HCT116 (cell line): ENCODE measurements at regions not wholly inside any gene's neighbourhood (a gene's known extent, or its start where the extent isn't known, plus 50 kb on each side); places are given as distances from the start of the nearest gene placed in this dataset.
"Not testable (repeated sequence)": the region's sequence is repeated elsewhere in the genome, so short reads cannot be mapped to it uniquely, and the experiment has no call there.

Source experiments
- ATAC-seq: fragments of 200-7000 bp; cut with Tn5 transposase; 2 replicates; pipeline ENCODE4 v1.9.1; 2020; ENCODE audit warnings: mild to moderate bottlenecking, moderate library complexity
- BruUV-seq: library from RNA; stranded (reverse); fragments of 400-500 nt; replicated peaks from 2 replicates; lab custom pipeline; 2021; lab: Mats Ljungman, UMichigan
- CTCF ChIA-PET: fragments of 300-600 bp; sonication (Branson Sonifier 250); formaldehyde crosslinking; loops from one replicate; lab custom pipeline; 2021; ENCODE audit warnings: antibody characterized with exemption; lab: Charles Lee
- POLR2A ChIA-PET: fragments of 300-600, 350-600 bp; sonication (Branson Sonifier 250); formaldehyde crosslinking; loops from one replicate; lab custom pipeline; 2021; ENCODE audit warnings: antibody characterized with exemption; lab: Charles Lee
- RAD21 ChIA-PET, 2 experiments: fragments of 300-600 bp; sonication (Branson Sonifier 250); formaldehyde crosslinking; loops; one replicate each; lab custom pipeline; 2023; ENCODE audit warnings: low total read pairs in 2 of 2; ENCODE audit not compliant: uncharacterized antibody in 2 of 2, unreplicated experiment in 2 of 2, low non-redundant PET in 1 of 2; lab: Charles Lee
- DNase-seq: peaks from one replicate; pipeline ENCODE4 v3.0.0-alpha.2; 2010; ENCODE audit warnings: low read depth, low spot score
- H2AFZ ChIP-seq: fragments of 200-600 bp; shearing (Covaris generic), sonication (generic); 2 replicates; pipeline ENCODE4 v1.6.1; 2017; ENCODE audit warnings: low read depth, mixed run types, mixed read lengths, antibody characterized with exemption, low read length; ENCODE audit not compliant: poor library complexity, severe bottlenecking
- H3K27ac ChIP-seq: 2 replicates; pipeline ENCODE4 v1.5.1; 2012; ENCODE audit warnings: low read depth, low read length
- H3K27me3 ChIP-seq: fragments of 200-600 bp; sonication (generic); 2 replicates; pipeline ENCODE4 v1.6.1; 2016; ENCODE audit warnings: mixed run types, low read length, mixed read lengths; ENCODE audit not compliant: insufficient read depth
- H3K36me3 ChIP-seq, 2 experiments: fragments of 200-500 bp in 1 of 2; fragments of 200-600 bp in 1 of 2; sonication (Bioruptor generic) in 1 of 2; sonication (generic) in 1 of 2; 2 replicates each; pipeline versions ENCODE4 v1.5.1 to v1.6.1; 2014 to 2016; ENCODE audit warnings: low read length in 2 of 2, inconsistent platforms in 1 of 2, mixed read lengths in 1 of 2, mixed run types in 1 of 2; ENCODE audit not compliant: insufficient read depth in 2 of 2, control insufficient read depth in 1 of 2
- H3K4me1 ChIP-seq, 2 experiments: fragments of 200-600 bp in 1 of 2; sonication (generic) in 1 of 2; 2 replicates each; pipeline versions ENCODE4 v1.5.1 to v1.6.1; 2012 to 2017; ENCODE audit warnings: low read length in 2 of 2, inconsistent platforms in 1 of 2, mild to moderate bottlenecking in 1 of 2, mixed read lengths in 1 of 2, mixed run types in 1 of 2, moderate library complexity in 1 of 2; ENCODE audit not compliant: insufficient read depth in 2 of 2, control insufficient read depth in 1 of 2
- H3K4me2 ChIP-seq: fragments of 200-600 bp; sonication (generic); 2 replicates; pipeline ENCODE4 v1.6.1; 2017; ENCODE audit warnings: mixed run types, low read length, mixed read lengths
- H3K4me3 ChIP-seq, 2 experiments: fragments of 200-600 bp in 1 of 2; sonication (generic) in 1 of 2; replicated peaks in 1 of 2; 2 replicates each; pipeline ENCODE4 v1.5.1; 2011 to 2016; ENCODE audit warnings: low read length in 2 of 2, control low read depth in 1 of 2, low read depth in 1 of 2, mild to moderate bottlenecking in 1 of 2, mixed read lengths in 1 of 2, mixed run types in 1 of 2
- H3K79me2 ChIP-seq: fragments of 200-600 bp; sonication (generic); 2 replicates; pipeline ENCODE4 v1.6.1; 2017; ENCODE audit warnings: mild to moderate bottlenecking, mixed run types, low read length, moderate library complexity, mixed read lengths; ENCODE audit not compliant: insufficient read depth
- H3K9ac ChIP-seq: fragments of 200-600 bp; sonication (generic); 2 replicates; pipeline ENCODE4 v1.6.1; 2016; ENCODE audit warnings: low read length, mixed read lengths
- H3K9me2 ChIP-seq: fragments of 200-600 bp; sonication (generic), shearing (Covaris generic); 2 replicates; pipeline ENCODE4 v1.6.1; 2017; ENCODE audit warnings: mixed run types, mild to moderate bottlenecking, moderate library complexity; ENCODE audit not compliant: insufficient read depth
- H3K9me3 ChIP-seq, 2 experiments: fragments of 200-500 bp in 1 of 2; fragments of 200-600 bp in 1 of 2; sonication (Bioruptor generic) in 1 of 2; sonication (generic) in 1 of 2; 2 replicates each; pipeline ENCODE4 v1.6.1; 2014 to 2017; ENCODE audit warnings: low read length in 2 of 2, mixed read lengths in 2 of 2, inconsistent platforms in 1 of 2, low read depth in 1 of 2, mild to moderate bottlenecking in 1 of 2, mixed run types in 1 of 2, moderate library complexity in 1 of 2; ENCODE audit not compliant: control insufficient read depth in 1 of 2, insufficient read depth in 1 of 2
- H4K20me1 ChIP-seq: fragments of 200-600 bp; sonication (generic), shearing (Covaris generic); 2 replicates; pipeline ENCODE4 v1.6.1; 2017; ENCODE audit warnings: mixed run types, mild to moderate bottlenecking, moderate library complexity; ENCODE audit not compliant: insufficient read depth
- CEBPB ChIP-seq: IDR thresholded peaks from 2 replicates; pipeline ENCODE4 v1.6.1; 2012; ENCODE audit warnings: low read depth
- CTCF ChIP-seq, 3 experiments: fragments of 200-600 bp in 1 of 3; sonication (generic) in 1 of 3; IDR thresholded peaks in 2 of 3; conservative IDR thresholded peaks in 1 of 3; 2 replicates each; pipeline ENCODE4 v1.5.1; 2012 to 2017; ENCODE audit warnings: low read depth in 2 of 3, low read length in 2 of 3, antibody characterized with exemption in 1 of 3, borderline replicate concordance in 1 of 3, control low read depth in 1 of 3, mild to moderate bottlenecking in 1 of 3, mixed read lengths in 1 of 3, mixed run types in 1 of 3, moderate library complexity in 1 of 3; ENCODE audit not compliant: insufficient read depth in 1 of 3
- EZH2phosphoT487 ChIP-seq: fragments of 200-600 bp; IDR thresholded peaks from 2 replicates; pipeline ENCODE4 v1.6.1; 2018; ENCODE audit warnings: antibody characterized with exemption, borderline replicate concordance
- FOSL1 ChIP-seq: IDR thresholded peaks from 2 replicates; pipeline ENCODE4 v1.6.1; 2012; ENCODE audit warnings: low read depth
- MAX ChIP-seq: IDR thresholded peaks from 2 replicates; pipeline ENCODE4 v1.6.1; 2012
- POLR2AphosphoS5 ChIP-seq: IDR thresholded peaks from 2 replicates; pipeline ENCODE4 v1.6.1; 2011; ENCODE audit warnings: mild to moderate bottlenecking, low read depth, low read length, moderate library complexity
- RAD21 ChIP-seq: IDR thresholded peaks from 2 replicates; pipeline ENCODE4 v1.6.1; 2012; ENCODE audit warnings: low read depth, mild to moderate bottlenecking
- SRF ChIP-seq: IDR thresholded peaks from 2 replicates; pipeline ENCODE4 v1.6.1; 2012; ENCODE audit warnings: low read depth
- TCF7L2 ChIP-seq: IDR thresholded peaks from 2 replicates; pipeline ENCODE4 v1.7.0; 2011; ENCODE audit warnings: borderline replicate concordance, inconsistent platforms; ENCODE audit not compliant: insufficient read depth, insufficient read length; ENCODE audit errors: extremely low read depth
- ZBTB33 ChIP-seq: IDR thresholded peaks from 2 replicates; pipeline ENCODE4 v1.6.1; 2011; ENCODE audit warnings: mild to moderate bottlenecking, low read length, moderate library complexity; ENCODE audit not compliant: insufficient replicate concordance; ENCODE audit errors: extremely low read depth
- ZFX ChIP-seq: fragments of 450-650 bp; IDR thresholded peaks from 2 replicates; pipeline ENCODE4 v1.6.1; 2017
- ZNF274 ChIP-seq: fragments of 200-500 bp; sonication (Bioruptor generic); IDR thresholded peaks from 2 replicates; pipeline ENCODE4 v1.6.1; 2014; ENCODE audit warnings: mild to moderate bottlenecking, low read depth, low read length, inconsistent platforms
- intact Hi-C: fragments of 100-400 bp; cut with micrococcal nuclease; formaldehyde crosslinking; loops from 2 replicates; pipeline ENCODE4 v1.10.0; 2022

- TF ChIP-seq ZBTB33 (no peak), MAX (no peak), POLR2AphosphoS5 (no peak), TCF7L2 (no peak), EZH2phosphoT487 (no peak), RAD21 (no peak), ZFX (no peak), ZNF274 (no peak), FOSL1 (no peak), SRF (no peak)
Measured at GRCh38 chr11:126133901-126134300, 71.2 kb upstream of the CDON start (continued).

GRCh38 chr11:126132319-126132718 lies 69.7 kb upstream of the CDON start:
- Histone ChIP-seq H3K27me3 (no peaks in the 10 kb centered on the region), H3K9me2 (no peaks in the 10 kb centered on the region), H3K4me3 (no peak overlapping the region), H2AFZ (no peak overlapping the region), H3K9me3 (no peaks in the 10 kb centered on the region), H3K27ac (no peak overlapping the region), H3K79me2 (no peaks in the 10 kb centered on the region), H3K36me3 (no peaks in the 10 kb centered on the region), H3K4me1 (peaks cover 11 to 14% of the 10 kb centered on the region in 2 experiments; a peak in 3 of 4 replicates), H4K20me1 (no peaks in the 10 kb centered on the region), H3K9ac (no peak overlapping the region), H3K4me2 (peak overlapping the region; percentile 47)
- ChIA-PET POLR2A (no interaction called here), RAD21 (no interaction called here), CTCF (no interaction called here)
- intact Hi-C loops = no loop called here
- BruUV-seq = no TSS peak
- TF ChIP-seq MAX = no peak
- TF ChIP-seq CTCF (IDR thresholded peaks at IDR 0.05 in 2 of 3, conservative IDR thresholded peaks at IDR 0.05 in 1 of 3; ENCODE audit: borderline replicate concordance in 1 of 3, insufficient read depth in 1 of 3, low read depth in 2 of 3, low read length in 2 of 3) = no peak
- TF ChIP-seq RAD21 = no peak
- no peak for TF ChIP-seq CEBPB
- no peak for TF ChIP-seq ZBTB33
- ATAC-seq (peak; percentile 90), DNase-seq (peak; percentile 8)

GRCh38 chr11:126130781-126131180 lies 68.1 kb upstream of the CDON start:
- H2AFZ ChIP-seq, BruUV-seq, intact Hi-C loops, CTCF ChIA-PET, H3K27me3 ChIP-seq, H3K9me3 ChIP-seq, H3K79me2 ChIP-seq, H3K4me2 ChIP-seq, H3K9ac ChIP-seq, H3K36me3 ChIP-seq, ATAC-seq, H3K4me3 ChIP-seq, H4K20me1 ChIP-seq, H3K9me2 ChIP-seq, H3K27ac ChIP-seq, DNase-seq, RAD21 ChIA-PET, POLR2A ChIA-PET: not testable (repeated sequence)
- H3K4me1 ChIP-seq = peaks cover 11 to 14% of the 10 kb centered on the region in 2 experiments; a peak in 3 of 4 replicates
